Stimulated activated naive CD4-positive, alpha-beta T cell (primary cell): ENCODE measurements at regions not wholly inside any gene's neighbourhood (a gene's known extent, or its start where the extent isn't known, plus 50 kb on each side); places are given as distances from the start of the nearest gene placed in this dataset.

Experiments
- DNase-seq, 6 experiments: peaks; one replicate each; lab custom pipeline; 2025; lab: John Stamatoyannopoulos, UW

GRCh38 chr1:95370691-95371562, 136.9 kb downstream of the RWDD3 start:
- no peak for DNase-seq

- DNase-seq: no peak
These were observed 137.8 kb downstream of the RWDD3 start for GRCh38 chr1:95371666-95372282.

- DNase-seq: no peak
These were observed 141.2 kb downstream of the RWDD3 start for GRCh38 chr1:95375174-95375573.

- no peak for DNase-seq
These were observed 146.9 kb downstream of the RWDD3 start for GRCh38 chr1:95380909-95381308.

GRCh38 chr1:95382000-95382786, 148.2 kb downstream of the RWDD3 start:
- no peak for DNase-seq

GRCh38 chr1:95383111-95383510, 149.1 kb downstream of the RWDD3 start:
- no peak for DNase-seq

GRCh38 chr1:95384567-95384966, 150.6 kb downstream of the RWDD3 start:
- no peak for DNase-seq

GRCh38 chr1:95386371-95386770, 152.4 kb downstream of the RWDD3 start:
- no peak for DNase-seq

- DNase-seq: no peak
These were observed 152.9 kb downstream of the RWDD3 start for GRCh38 chr1:95386915-95387314.

GRCh38 chr1:95388031-95388430, 154.0 kb downstream of the RWDD3 start:
- DNase-seq: no peak

GRCh38 chr1:95393434-95393833, 159.4 kb downstream of the RWDD3 start:
- no peak for DNase-seq

- DNase-seq: no peak
These were observed 162.5 kb downstream of the RWDD3 start for GRCh38 chr1:95396557-95396956.

GRCh38 chr1:95402780-95403179, 168.8 kb downstream of the RWDD3 start:
- no peak for DNase-seq

GRCh38 chr1:95406279-95406678, 172.3 kb downstream of the RWDD3 start:
- no peak for DNase-seq

- no peak for DNase-seq
These were observed 173.3 kb downstream of the RWDD3 start for GRCh38 chr1:95407131-95407885.

- no peak for DNase-seq
These were observed 173.9 kb downstream of the RWDD3 start for GRCh38 chr1:95407886-95408291.

- no peak for DNase-seq
These were observed 174.6 kb downstream of the RWDD3 start for GRCh38 chr1:95408507-95409136.

- DNase-seq: no peak
These were observed 175.3 kb downstream of the RWDD3 start for GRCh38 chr1:95409276-95409675.

GRCh38 chr1:95409901-95410300, 175.9 kb downstream of the RWDD3 start:
- no peak for DNase-seq

GRCh38 chr1:95415146-95415545, 181.1 kb downstream of the RWDD3 start:
- no peak for DNase-seq

GRCh38 chr1:95426772-95427171, 192.8 kb downstream of the RWDD3 start:
- DNase-seq: no peak

- DNase-seq: no peak
These were observed 193.5 kb downstream of the RWDD3 start for GRCh38 chr1:95427525-95427924.
